WERI-Rb-1 (cell line): ENCODE measurements at regions not wholly inside any gene's neighbourhood (a gene's known extent, or its start where the extent isn't known, plus 50 kb on each side); places are given as distances from the start of the nearest gene placed in this dataset.
A peak's percentile ranks its signal among the peaks of the same experiment; 100 is the strongest.

Experiments used
- DNase-seq: peaks from one replicate; pipeline ENCODE4 v3.0.0-alpha.2; 2020
- H3K27ac ChIP-seq: fragments of 250-450 bp; sonication (Bioruptor Pico); 2 replicates; pipeline ENCODE4 v1.5.1; 2020; ENCODE audit warnings: mild to moderate bottlenecking, moderate library complexity
- H3K27me3 ChIP-seq: fragments of 250-450 bp; sonication (Bioruptor Pico); 2 replicates; pipeline ENCODE4 v1.5.1; 2021; ENCODE audit warnings: mild to moderate bottlenecking, low read depth, moderate library complexity; ENCODE audit not compliant: insufficient read depth, severe bottlenecking
- H3K36me3 ChIP-seq: fragments of 250-450 bp; sonication (Bioruptor Pico); 2 replicates; pipeline ENCODE4 v1.5.1; 2020; ENCODE audit warnings: mild to moderate bottlenecking, moderate library complexity
- H3K4me3 ChIP-seq: 2 replicates; pipeline ENCODE4 v1.5.1; 2011; ENCODE audit warnings: low read depth, mild to moderate bottlenecking, control low read depth, low read length
- H3K9me3 ChIP-seq: fragments of 250-450 bp; sonication (Bioruptor Pico); 2 replicates; pipeline ENCODE4 v1.5.1; 2021; ENCODE audit warnings: mild to moderate bottlenecking, moderate library complexity; ENCODE audit not compliant: severe bottlenecking
- CTCF ChIP-seq: IDR thresholded peaks from 2 replicates; pipeline ENCODE4 v1.5.1; 2011; ENCODE audit warnings: low read depth, mild to moderate bottlenecking, control low read depth, inconsistent platforms, low read length

- Histone ChIP-seq H3K27ac (no peak overlapping the region), H3K27me3 (peaks cover 39% of the 10 kb centered on the region)
- TF ChIP-seq CTCF: no peak
Observed at GRCh38 chr12:4111010-4111409, 162.6 kb upstream of the CCND2 start.

GRCh38 chr12:4109826-4110225, 163.7 kb upstream of the CCND2 start:
- Histone ChIP-seq H3K27ac (no peak overlapping the region), H3K9me3 (no peaks in the 10 kb centered on the region), H3K27me3 (peaks cover 42% of the 10 kb centered on the region), H3K36me3 (no peaks in the 10 kb centered on the region), H3K4me3 (no peak overlapping the region)
- no peak for DNase-seq
- TF ChIP-seq CTCF: no peak

More at GRCh38 chr12:4111010-4111409, 162.6 kb upstream of the CCND2 start:
- Histone ChIP-seq H3K4me3 (no peak overlapping the region), H3K9me3 (no peaks in the 10 kb centered on the region), H3K36me3 (no peaks in the 10 kb centered on the region)
- DNase-seq: no peak

GRCh38 chr12:4108803-4109345, 164.7 kb upstream of the CCND2 start:
- DNase-seq: no peak
- peaks cover 45% of the 10 kb centered on the region for H3K27me3 ChIP-seq

GRCh38 chr12:4107911-4108697, 165.5 kb upstream of the CCND2 start:
- Histone ChIP-seq H3K27me3 (peaks cover 48% of the 10 kb centered on the region), H3K9me3 (no peaks in the 10 kb centered on the region), H3K4me3 (no peak overlapping the region), H3K36me3 (no peaks in the 10 kb centered on the region), H3K27ac (no peak overlapping the region)
- DNase-seq: no peak
- no peak for TF ChIP-seq CTCF

More at GRCh38 chr12:4108803-4109345, 164.7 kb upstream of the CCND2 start:
- H3K27ac ChIP-seq: no peak overlapping the region
- H3K36me3 ChIP-seq: no peaks in the 10 kb centered on the region
- H3K9me3 ChIP-seq: no peaks in the 10 kb centered on the region
- no peak overlapping the region for H3K4me3 ChIP-seq
- no peak for TF ChIP-seq CTCF

GRCh38 chr12:4107436-4107878, 166.1 kb upstream of the CCND2 start:
- H3K4me3 ChIP-seq: no peak overlapping the region
- TF ChIP-seq CTCF: peak; percentile 61
- no peak overlapping the region for H3K27ac ChIP-seq
- peaks cover 48% of the 10 kb centered on the region for H3K27me3 ChIP-seq
- no peaks in the 10 kb centered on the region for H3K9me3 ChIP-seq
- peak; percentile 25 for DNase-seq
- no peaks in the 10 kb centered on the region for H3K36me3 ChIP-seq
